ENCODE measurements at regions not wholly inside any gene's neighbourhood (a gene's known extent, or its start where the extent isn't known, plus 50 kb on each side); places are given as distances from the start of the nearest gene placed in this dataset.

- no peak for TF ChIP-seq POLR2A (IDR thresholded peaks at IDR 0.05)
- TF ChIP-seq, protein P1, sequence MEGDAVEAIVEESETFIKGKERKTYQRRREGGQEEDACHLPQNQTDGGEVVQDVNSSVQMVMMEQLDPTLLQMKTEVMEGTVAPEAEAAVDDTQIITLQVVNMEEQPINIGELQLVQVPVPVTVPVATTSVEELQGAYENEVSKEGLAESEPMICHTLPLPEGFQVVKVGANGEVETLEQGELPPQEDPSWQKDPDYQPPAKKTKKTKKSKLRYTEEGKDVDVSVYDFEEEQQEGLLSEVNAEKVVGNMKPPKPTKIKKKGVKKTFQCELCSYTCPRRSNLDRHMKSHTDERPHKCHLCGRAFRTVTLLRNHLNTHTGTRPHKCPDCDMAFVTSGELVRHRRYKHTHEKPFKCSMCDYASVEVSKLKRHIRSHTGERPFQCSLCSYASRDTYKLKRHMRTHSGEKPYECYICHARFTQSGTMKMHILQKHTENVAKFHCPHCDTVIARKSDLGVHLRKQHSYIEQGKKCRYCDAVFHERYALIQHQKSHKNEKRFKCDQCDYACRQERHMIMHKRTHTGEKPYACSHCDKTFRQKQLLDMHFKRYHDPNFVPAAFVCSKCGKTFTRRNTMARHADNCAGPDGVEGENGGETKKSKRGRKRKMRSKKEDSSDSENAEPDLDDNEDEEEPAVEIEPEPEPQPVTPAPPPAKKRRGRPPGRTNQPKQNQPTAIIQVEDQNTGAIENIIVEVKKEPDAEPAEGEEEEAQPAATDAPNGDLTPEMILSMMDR (IDR thresholded peaks at IDR 0.05), result no peak
These were observed 215.3 kb downstream of the RBFOX3 start for GRCh38 chr17:79395545-79395944.
